Pancreas (tissue), 10 donors: ENCODE measurements at regions not wholly inside any gene's neighbourhood (a gene's known extent, or its start where the extent isn't known, plus 50 kb on each side); places are given as distances from the start of the nearest gene placed in this dataset.

Source experiments
- ATAC-seq, 4 donors: fragments of 200-7000 bp; cut with Tn5 transposase; one replicate each; pipeline versions ENCODE4 v1.8.0 to v1.9.1; 2020; ENCODE audit warnings: mild to moderate bottlenecking in 4 of 4, moderate library complexity in 4 of 4
- DNase-seq, 6 donors: peaks; one replicate each; pipeline ENCODE4 v3.0.0-alpha.2; 2020
- FAIRE-seq: peaks from 2 replicates; lab custom pipeline; 2012; peaks lifted over from hg19 to GRCh38; lab: Jason Lieb, UNC
- H3K27ac ChIP-seq, 4 donors: fragments of 200-600 bp; sonication (generic); 1 replicate in 3 of 4; 2 replicates in 1 of 4; pipeline versions ENCODE4 v1.5.0 to v1.8.0; 2020
- H3K27me3 ChIP-seq, 4 donors: fragments of 200-600 bp; one replicate each; pipeline ENCODE4 v1.8.0; 2021
- H3K36me3 ChIP-seq, 3 donors: fragments of 200-600 bp; sonication (generic) in 1 of 3; one replicate each; pipeline versions ENCODE4 v1.5.0 to v1.8.0; 2020 to 2021
- H3K4me1 ChIP-seq, 3 donors: fragments of 200-600 bp; one replicate each; pipeline ENCODE4 v1.8.0; 2021
- H3K4me3 ChIP-seq, 4 donors: fragments of 200-600 bp; sonication (generic) in 2 of 4; one replicate each; pipeline versions ENCODE4 v1.5.0 to v1.8.0; 2020 to 2021
- H3K9me3 ChIP-seq, 4 donors: fragments of 200-600 bp; one replicate each; pipeline ENCODE4 v1.8.0; 2021
- CTCF ChIP-seq, 4 donors: fragments of 200-600 bp; sonication (generic) in 3 of 4; IDR thresholded peaks; one replicate each; pipeline versions ENCODE4 v1.5.0 to v1.8.0; 2021; ENCODE audit warnings: antibody characterized with exemption in 4 of 4
- WGBS, 2 donors: extraction: QIAGEN DNeasy Blood & Tissue Kit; methylation state at CpG; one replicate each; pipeline ENCODE4 v1.1.7; 2013; 5-methylcytosine and 5-hydroxymethylcytosine counted together
- intact Hi-C, 3 donors: fragments of 100-400 bp; cut with DNase I; formaldehyde crosslinking; loops; one replicate each; pipeline versions ENCODE4 v1.11.1 to v1.14.2; 2022
- donor health status: healthy with polysubstance abuse.
- donor health status: DM: no; HTN: no; CAD: no; lungs with moderate emphysema.
- donor health status: DM: no; HTN: no; CAD: no.
- donor health status: control.
- donor health status: control.
- donor health status: Bipolar disorder and iron deficiency.
- donor health status: DM: yes; HTN: yes; CAD: no.
- donor health status: DM: no; HTN: no; CAD: no.
- donor health status: DM: no; HTN: no; CAD: no.
- donor health status: DM: yes; HTN: yes; CAD: no.

DNA sequence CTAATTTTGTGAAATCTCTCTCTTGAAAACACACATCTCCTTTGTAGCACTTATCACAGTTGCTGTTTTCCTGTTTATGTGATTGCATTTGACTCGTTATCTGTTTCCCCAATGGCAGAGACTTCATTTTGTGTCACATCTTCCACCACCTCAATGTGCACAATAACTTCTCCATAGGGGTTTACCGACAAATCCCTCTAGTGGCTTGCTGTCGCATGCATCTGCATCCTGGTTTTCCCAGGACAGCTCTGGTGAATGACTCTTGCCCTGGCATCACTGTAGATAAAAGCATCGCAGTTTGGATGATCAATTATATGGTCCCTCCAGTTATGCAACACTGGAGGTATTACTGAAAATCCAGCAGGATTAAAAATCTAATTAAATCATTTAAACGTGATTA lies 206.5 kb upstream of the BTBD3 start:
- intact Hi-C loops: no loop called here
- Histone ChIP-seq H3K4me1 (no peaks in the 10 kb centered on the region), H3K9me3 (no peaks in the 10 kb centered on the region), H3K4me3 (no peak overlapping the region), H3K27me3 (no peaks in the 10 kb centered on the region), H3K36me3 (no peaks in the 10 kb centered on the region), H3K27ac (no peak overlapping the region)
- no peak for TF ChIP-seq CTCF (IDR thresholded peaks at IDR 0.05)
- no peak for FAIRE-seq
- 82 to 86% methylated on average over 5 of the region's 5 CpGs for WGBS, 2 donors
- ATAC-seq: no peak
- DNase-seq: no peak

DNA sequence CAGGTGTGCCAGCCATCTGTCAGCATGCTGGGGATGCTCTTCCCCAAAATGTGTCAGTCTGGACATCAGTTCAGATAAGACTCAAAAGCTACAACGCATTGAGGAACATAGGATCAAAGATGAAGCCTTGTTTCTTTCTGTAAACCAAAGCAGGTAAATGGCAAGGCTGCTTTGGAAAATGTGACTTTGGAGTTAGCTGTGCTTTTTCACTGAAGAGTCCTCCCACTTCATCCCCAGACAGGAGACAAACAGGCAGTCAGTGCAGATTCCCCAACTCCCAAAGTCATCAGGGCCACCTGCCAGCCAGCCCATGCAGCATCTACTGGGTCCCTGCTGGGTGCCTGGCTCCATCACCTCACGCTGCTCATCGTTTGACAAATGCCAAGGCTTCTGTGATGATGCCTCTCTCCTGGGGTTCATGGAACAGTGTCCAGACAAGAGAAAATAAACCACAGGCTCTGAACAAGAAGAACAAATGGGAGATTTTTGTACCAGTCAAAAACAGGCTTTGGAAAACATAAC lies 205.0 kb upstream of the BTBD3 start:
- intact Hi-C loops: no loop called here
- no peak for DNase-seq
- no peaks in the 10 kb centered on the region for H3K9me3 ChIP-seq
- H3K27me3 ChIP-seq: no peaks in the 10 kb centered on the region
- no peaks in the 10 kb centered on the region for H3K36me3 ChIP-seq
- no peak for TF ChIP-seq CTCF (IDR thresholded peaks at IDR 0.05)
- no peak overlapping the region for H3K27ac ChIP-seq
- FAIRE-seq: no peak
- H3K4me1 ChIP-seq: no peaks in the 10 kb centered on the region
- H3K4me3 ChIP-seq: no peak overlapping the region
- WGBS, 2 donors: 56 to 77% methylated on average over 3 of the region's 3 CpGs
- ATAC-seq: no peak

GRCh38 chr20:11714886-11715285 lies 202.8 kb upstream of the BTBD3 start:
- ATAC-seq (no peak), DNase-seq (no peak), FAIRE-seq (no peak)
- Histone ChIP-seq H3K4me3 (no peak overlapping the region), H3K27ac (no peak overlapping the region), H3K4me1 (no peaks in the 10 kb centered on the region), H3K36me3 (no peaks in the 10 kb centered on the region), H3K9me3 (no peaks in the 10 kb centered on the region), H3K27me3 (no peaks in the 10 kb centered on the region)
- 30 to 35% methylated on average over 2 of the region's 2 CpGs for WGBS, 2 donors
- no peak for TF ChIP-seq CTCF (IDR thresholded peaks at IDR 0.05)
- intact Hi-C loops: no loop called here

GRCh38 chr20:11716239-11716944 lies 201.3 kb upstream of the BTBD3 start:
- ATAC-seq (peak in 3 of 4 donors; percentile 41 to 66 (median 46)), DNase-seq (peak in 1 of 6 donors; percentile 9), FAIRE-seq (no peak)
- no peaks in the 10 kb centered on the region for H3K36me3 ChIP-seq
- no peaks in the 10 kb centered on the region for H3K4me1 ChIP-seq
- no peaks in the 10 kb centered on the region for H3K9me3 ChIP-seq
- TF ChIP-seq CTCF (IDR thresholded peaks at IDR 0.05): peak in 1 of 4 donors; percentile 6
- no peak overlapping the region for H3K27ac ChIP-seq
- no peaks in the 10 kb centered on the region for H3K27me3 ChIP-seq
- WGBS, 2 donors: 51 to 57% methylated on average over 4 of the region's 4 CpGs
- H3K4me3 ChIP-seq: no peak overlapping the region
- intact Hi-C loops: no loop called here

DNA sequence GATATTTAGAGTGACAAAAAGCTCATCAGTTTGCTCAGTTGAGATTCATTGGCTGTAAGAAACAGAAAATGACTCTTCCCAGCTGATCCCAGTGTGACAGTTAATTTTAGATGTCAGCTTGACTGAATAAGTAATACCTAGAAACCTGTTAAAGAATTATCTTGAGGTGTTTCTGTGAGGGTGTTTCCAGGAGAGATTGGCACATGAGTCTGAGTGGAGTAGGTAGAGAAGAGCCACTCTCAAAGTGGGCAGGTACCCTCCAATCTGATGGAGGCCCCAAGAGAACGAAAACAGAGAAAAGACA lies 200.8 kb upstream of the BTBD3 start:
- no peak for FAIRE-seq
- WGBS, 2 donors: 86 to 90% methylated on average over 1 of the region's 1 CpG
- no peak overlapping the region for H3K4me3 ChIP-seq
- no peak for TF ChIP-seq CTCF (IDR thresholded peaks at IDR 0.05)
- no peak for ATAC-seq
- no peaks in the 10 kb centered on the region for H3K9me3 ChIP-seq
- intact Hi-C loops: no loop called here
- H3K36me3 ChIP-seq: no peaks in the 10 kb centered on the region
- H3K4me1 ChIP-seq: no peaks in the 10 kb centered on the region
- no peak overlapping the region for H3K27ac ChIP-seq
- DNase-seq: no peak
- no peaks in the 10 kb centered on the region for H3K27me3 ChIP-seq
